HL-60 (cell line): ENCODE measurements at regions not wholly inside any gene's neighbourhood (a gene's known extent, or its start where the extent isn't known, plus 50 kb on each side); places are given as distances from the start of the nearest gene placed in this dataset.

Experiments used
- DNase-seq, 2 experiments: peaks; one replicate each; pipeline ENCODE4 v3.0.0-alpha.2; 2010 to 2020; ENCODE audit warnings: low read depth in 1 of 2, low spot score in 1 of 2
- H3K27ac ChIP-seq: fragments of 250-450 bp; sonication (Bioruptor Pico); replicated peaks from 2 replicates; pipeline ENCODE4 v1.5.1; 2020; ENCODE audit warnings: mild to moderate bottlenecking, moderate library complexity
- H3K27me3 ChIP-seq: fragments of 250-450 bp; sonication (Bioruptor Pico); 2 replicates; pipeline ENCODE4 v1.5.1; 2021; ENCODE audit warnings: mild to moderate bottlenecking, moderate library complexity; ENCODE audit not compliant: insufficient read depth, poor library complexity, severe bottlenecking
- H3K4me3 ChIP-seq: replicated peaks from 2 replicates; pipeline ENCODE4 v1.5.1; 2011; ENCODE audit warnings: mild to moderate bottlenecking, control low read depth, low read length; ENCODE audit not compliant: insufficient read depth
- GABPA ChIP-seq: IDR thresholded peaks from 2 replicates; pipeline ENCODE4 v1.6.1; 2012; ENCODE audit warnings: low read depth
- POLR2AphosphoS5 ChIP-seq: IDR thresholded peaks from 2 replicates; pipeline ENCODE4 v1.6.1; 2012; ENCODE audit warnings: low read depth
- SPI1 ChIP-seq: IDR thresholded peaks from 2 replicates; pipeline ENCODE4 v1.6.1; 2012; ENCODE audit warnings: low read depth, mild to moderate bottlenecking, borderline replicate concordance
- TF ChIP-seq, protein P1 (sequence below): IDR thresholded peaks from 2 replicates; pipeline ENCODE4 v1.6.1; 2012; ENCODE audit warnings: low read depth; ENCODE audit not compliant: insufficient replicate concordance
- TF ChIP-seq, protein P2 (sequence below): IDR thresholded peaks from one replicate; pipeline ENCODE4 v1.5.1; 2011; ENCODE audit warnings: low read length, control low read depth, inconsistent platforms; ENCODE audit not compliant: insufficient read depth

DNA sequence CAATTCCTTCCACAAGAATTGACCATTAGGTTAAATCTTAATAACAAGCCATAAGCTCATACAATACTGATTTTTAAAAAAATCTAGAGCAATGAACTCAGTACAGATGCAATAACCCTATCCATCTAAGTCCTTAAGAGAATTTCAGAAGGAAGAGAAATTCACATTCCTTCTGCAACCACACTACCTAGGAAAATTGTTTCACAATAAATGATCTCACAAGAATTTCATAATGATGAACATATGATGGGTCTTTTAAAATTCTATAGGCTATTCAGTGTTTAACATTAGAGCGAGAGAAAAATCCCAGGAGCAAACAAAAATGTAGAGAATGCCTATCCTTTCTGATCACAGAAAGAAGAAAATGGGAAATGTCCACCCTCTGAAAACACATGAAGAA is 70.0 kb upstream of the MAGI2 start:
- Histone ChIP-seq H3K27me3 (no peaks in the 10 kb centered on the region), H3K4me3 (no peak overlapping the region), H3K27ac (no peak overlapping the region)
- DNase-seq, result no peak
- TF ChIP-seq, protein P1, sequence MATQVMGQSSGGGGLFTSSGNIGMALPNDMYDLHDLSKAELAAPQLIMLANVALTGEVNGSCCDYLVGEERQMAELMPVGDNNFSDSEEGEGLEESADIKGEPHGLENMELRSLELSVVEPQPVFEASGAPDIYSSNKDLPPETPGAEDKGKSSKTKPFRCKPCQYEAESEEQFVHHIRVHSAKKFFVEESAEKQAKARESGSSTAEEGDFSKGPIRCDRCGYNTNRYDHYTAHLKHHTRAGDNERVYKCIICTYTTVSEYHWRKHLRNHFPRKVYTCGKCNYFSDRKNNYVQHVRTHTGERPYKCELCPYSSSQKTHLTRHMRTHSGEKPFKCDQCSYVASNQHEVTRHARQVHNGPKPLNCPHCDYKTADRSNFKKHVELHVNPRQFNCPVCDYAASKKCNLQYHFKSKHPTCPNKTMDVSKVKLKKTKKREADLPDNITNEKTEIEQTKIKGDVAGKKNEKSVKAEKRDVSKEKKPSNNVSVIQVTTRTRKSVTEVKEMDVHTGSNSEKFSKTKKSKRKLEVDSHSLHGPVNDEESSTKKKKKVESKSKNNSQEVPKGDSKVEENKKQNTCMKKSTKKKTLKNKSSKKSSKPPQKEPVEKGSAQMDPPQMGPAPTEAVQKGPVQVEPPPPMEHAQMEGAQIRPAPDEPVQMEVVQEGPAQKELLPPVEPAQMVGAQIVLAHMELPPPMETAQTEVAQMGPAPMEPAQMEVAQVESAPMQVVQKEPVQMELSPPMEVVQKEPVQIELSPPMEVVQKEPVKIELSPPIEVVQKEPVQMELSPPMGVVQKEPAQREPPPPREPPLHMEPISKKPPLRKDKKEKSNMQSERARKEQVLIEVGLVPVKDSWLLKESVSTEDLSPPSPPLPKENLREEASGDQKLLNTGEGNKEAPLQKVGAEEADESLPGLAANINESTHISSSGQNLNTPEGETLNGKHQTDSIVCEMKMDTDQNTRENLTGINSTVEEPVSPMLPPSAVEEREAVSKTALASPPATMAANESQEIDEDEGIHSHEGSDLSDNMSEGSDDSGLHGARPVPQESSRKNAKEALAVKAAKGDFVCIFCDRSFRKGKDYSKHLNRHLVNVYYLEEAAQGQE, result no peak
- TF ChIP-seq SPI1 (no peak), GABPA (no peak), POLR2AphosphoS5 (no peak)
- TF ChIP-seq, protein P2, sequence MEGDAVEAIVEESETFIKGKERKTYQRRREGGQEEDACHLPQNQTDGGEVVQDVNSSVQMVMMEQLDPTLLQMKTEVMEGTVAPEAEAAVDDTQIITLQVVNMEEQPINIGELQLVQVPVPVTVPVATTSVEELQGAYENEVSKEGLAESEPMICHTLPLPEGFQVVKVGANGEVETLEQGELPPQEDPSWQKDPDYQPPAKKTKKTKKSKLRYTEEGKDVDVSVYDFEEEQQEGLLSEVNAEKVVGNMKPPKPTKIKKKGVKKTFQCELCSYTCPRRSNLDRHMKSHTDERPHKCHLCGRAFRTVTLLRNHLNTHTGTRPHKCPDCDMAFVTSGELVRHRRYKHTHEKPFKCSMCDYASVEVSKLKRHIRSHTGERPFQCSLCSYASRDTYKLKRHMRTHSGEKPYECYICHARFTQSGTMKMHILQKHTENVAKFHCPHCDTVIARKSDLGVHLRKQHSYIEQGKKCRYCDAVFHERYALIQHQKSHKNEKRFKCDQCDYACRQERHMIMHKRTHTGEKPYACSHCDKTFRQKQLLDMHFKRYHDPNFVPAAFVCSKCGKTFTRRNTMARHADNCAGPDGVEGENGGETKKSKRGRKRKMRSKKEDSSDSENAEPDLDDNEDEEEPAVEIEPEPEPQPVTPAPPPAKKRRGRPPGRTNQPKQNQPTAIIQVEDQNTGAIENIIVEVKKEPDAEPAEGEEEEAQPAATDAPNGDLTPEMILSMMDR, result no peak

DNA sequence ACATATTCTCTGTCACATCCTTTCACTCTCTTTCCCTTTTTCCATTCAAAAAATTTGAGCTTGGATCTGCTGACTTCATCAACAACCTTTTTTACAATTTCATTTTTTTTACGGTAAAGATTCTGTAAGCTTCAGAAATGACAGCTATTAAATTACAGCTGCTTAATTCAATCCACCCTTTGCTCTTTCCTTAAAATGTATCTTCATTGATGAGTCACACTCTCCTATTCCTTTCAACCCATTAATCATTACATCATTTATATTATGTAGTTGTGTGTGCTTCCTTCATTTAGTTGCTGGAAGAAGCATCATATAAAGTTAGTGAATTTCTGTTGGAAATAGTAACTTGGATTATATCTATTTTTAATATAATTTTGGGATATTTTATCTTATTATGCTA is 67.1 kb upstream of the MAGI2 start:
- no peak for DNase-seq

DNA sequence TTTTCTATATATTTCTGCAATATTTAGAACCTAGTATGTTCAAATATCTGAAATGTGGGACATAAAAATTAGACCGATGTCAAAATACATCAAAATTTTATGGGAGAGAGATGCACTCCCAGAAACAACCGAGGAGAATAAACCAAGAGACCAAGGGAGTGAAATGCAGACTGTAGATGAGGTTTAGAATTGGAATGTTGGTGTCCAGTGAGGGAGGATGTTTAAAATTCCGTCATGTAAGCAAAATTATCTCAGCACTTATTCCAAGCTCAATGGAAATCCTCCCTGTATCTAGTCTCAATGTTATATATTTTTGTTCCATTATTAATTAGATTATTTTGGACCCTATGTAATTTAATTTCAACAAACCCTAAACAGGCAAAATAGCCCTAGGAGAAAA is 61.9 kb upstream of the MAGI2 start:
- DNase-seq, result no peak

More for the DNA sequence above, 67.1 kb upstream of the MAGI2 start:
- TF ChIP-seq SPI1 (no peak), POLR2AphosphoS5 (no peak)
- TF ChIP-seq, protein P2, result no peak
- Histone ChIP-seq H3K4me3 (no peak overlapping the region), H3K27ac (no peak overlapping the region), H3K27me3 (no peaks in the 10 kb centered on the region)

More for the DNA sequence above, 61.9 kb upstream of the MAGI2 start:
- Histone ChIP-seq H3K27me3 (no peaks in the 10 kb centered on the region), H3K27ac (no peak overlapping the region), H3K4me3 (no peak overlapping the region)
- no peak for TF ChIP-seq POLR2AphosphoS5
- TF ChIP-seq, protein P1, result no peak
- TF ChIP-seq, protein P2, result no peak
- no peak for TF ChIP-seq SPI1
- TF ChIP-seq GABPA, result no peak
